Subcutaneous abdominal adipose tissue (tissue), 5 donors: ENCODE measurements at regions not wholly inside any gene's neighbourhood (a gene's known extent, or its start where the extent isn't known, plus 50 kb on each side); places are given as distances from the start of the nearest gene placed in this dataset.

Experiments
- H3K27ac ChIP-seq: one replicate; pipeline ENCODE4 v1.7.0; 2013; ENCODE audit warnings: low read depth, mild to moderate bottlenecking, inconsistent platforms, low read length, moderate library complexity
- H3K27me3 ChIP-seq, 5 donors: one replicate each; pipeline ENCODE4 v1.7.0; 2013; ENCODE audit warnings: low read length in 5 of 5, inconsistent platforms in 1 of 5; ENCODE audit not compliant: control insufficient read depth in 5 of 5, insufficient read depth in 4 of 5
- H3K36me3 ChIP-seq, 5 donors: one replicate each; pipeline ENCODE4 v1.7.0; 2013; ENCODE audit warnings: low read length in 5 of 5; ENCODE audit not compliant: control insufficient read depth in 5 of 5, insufficient read depth in 5 of 5
- H3K4me1 ChIP-seq, 5 donors: one replicate each; pipeline ENCODE4 v1.7.0; 2013; ENCODE audit warnings: low read length in 5 of 5, mild to moderate bottlenecking in 3 of 5, moderate library complexity in 1 of 5; ENCODE audit not compliant: control insufficient read depth in 5 of 5, insufficient read depth in 5 of 5
- H3K4me3 ChIP-seq, 5 donors: one replicate each; pipeline ENCODE4 v1.7.0; 2013; ENCODE audit warnings: low read length in 5 of 5, low read depth in 1 of 5
- H3K9ac ChIP-seq, 5 donors: one replicate each; pipeline ENCODE4 v1.7.0; 2013; ENCODE audit warnings: low read length in 5 of 5, mild to moderate bottlenecking in 4 of 5, moderate library complexity in 3 of 5
- H3K9me3 ChIP-seq, 5 donors: one replicate each; pipeline ENCODE4 v1.7.0; 2013; ENCODE audit warnings: low read length in 5 of 5; ENCODE audit not compliant: control insufficient read depth in 5 of 5
- donor health status: healthy.
- donor health status: healthy.
- donor health status: healthy.
- donor health status: healthy.
- donor health status: healthy.

DNA sequence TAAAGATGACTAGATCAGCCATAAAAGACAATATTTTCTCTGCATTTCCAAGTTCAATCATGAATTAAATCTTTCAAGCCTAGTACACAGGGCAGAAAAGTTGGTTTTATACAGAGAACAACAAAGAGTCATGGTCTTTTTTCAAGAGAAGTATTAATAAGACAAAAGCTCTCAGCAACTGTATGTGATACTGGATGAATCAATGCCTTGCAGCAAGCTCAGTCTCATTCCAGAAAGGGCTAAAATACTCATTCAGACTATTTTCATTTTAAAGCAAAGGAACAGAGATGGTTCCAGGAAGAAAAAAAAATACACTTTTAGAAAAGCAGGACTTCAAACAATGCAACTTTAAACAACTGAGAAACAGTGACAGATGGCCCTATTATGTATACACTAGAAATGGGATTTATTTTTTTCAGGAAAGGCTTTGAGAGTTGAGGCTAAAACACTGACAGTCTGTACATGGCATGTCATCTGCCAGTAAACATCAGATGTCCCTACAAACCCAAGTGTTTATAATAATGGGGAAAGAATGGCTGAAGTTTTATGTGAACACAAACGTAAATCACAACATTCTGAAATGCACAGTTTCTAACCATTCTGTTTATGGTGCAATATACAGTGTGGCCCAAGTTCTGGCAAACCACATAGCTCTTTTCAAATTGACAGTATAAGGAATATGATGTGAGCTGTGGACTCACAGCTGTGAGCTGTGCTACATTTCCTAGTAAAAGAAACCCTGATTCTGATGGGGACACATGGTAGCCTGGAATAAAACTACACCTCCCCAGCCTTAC is 114.3 kb upstream of the DST start:
- Histone ChIP-seq H3K27ac (peak overlapping the region; percentile 45), H3K27me3 (no peaks in the 10 kb centered on the region), H3K4me3 (no peak overlapping the region), H3K4me1 (peaks cover 0 to 28% (median 25%) of the 10 kb centered on the region in 5 donors), H3K36me3 (no peaks in the 10 kb centered on the region), H3K9me3 (no peaks in the 10 kb centered on the region), H3K9ac (peak overlapping the region in 2 of 5 donors; percentile 8 to 47)

DNA sequence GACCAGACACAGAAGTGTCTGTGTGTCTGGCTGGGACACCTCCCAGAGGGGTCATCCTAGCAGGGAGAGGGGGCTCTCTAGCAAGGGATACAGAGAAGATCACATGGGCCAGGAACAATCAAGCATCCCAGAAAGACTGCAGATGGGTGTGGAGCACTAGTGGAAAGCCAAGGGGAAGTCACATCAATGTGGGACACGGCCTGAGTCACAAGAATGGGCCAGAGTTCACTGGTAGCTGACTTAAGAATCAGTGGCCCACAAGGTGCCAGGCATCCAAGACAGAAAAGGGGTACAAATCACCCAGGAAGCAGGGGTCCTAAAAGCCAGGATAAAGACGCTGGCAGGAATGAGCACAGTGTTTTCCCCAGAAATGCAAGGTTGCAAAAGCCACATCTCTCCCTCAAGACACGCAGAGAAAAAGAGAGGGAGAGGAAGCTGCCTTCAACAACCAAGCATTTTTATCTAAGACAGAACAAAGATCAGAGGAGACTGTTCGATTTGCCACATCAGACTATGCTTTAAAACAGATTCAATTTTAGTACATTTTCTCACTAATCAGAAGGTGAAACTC is 113.6 kb upstream of the DST start:
- Histone ChIP-seq H3K27ac (peak overlapping the region; percentile 45), H3K4me1 (peaks cover 0 to 28% (median 25%) of the 10 kb centered on the region in 5 donors), H3K9ac (peak overlapping the region in 2 of 5 donors; percentile 8 to 47), H3K4me3 (no peak overlapping the region), H3K27me3 (no peaks in the 10 kb centered on the region), H3K36me3 (no peaks in the 10 kb centered on the region), H3K9me3 (no peaks in the 10 kb centered on the region)

DNA sequence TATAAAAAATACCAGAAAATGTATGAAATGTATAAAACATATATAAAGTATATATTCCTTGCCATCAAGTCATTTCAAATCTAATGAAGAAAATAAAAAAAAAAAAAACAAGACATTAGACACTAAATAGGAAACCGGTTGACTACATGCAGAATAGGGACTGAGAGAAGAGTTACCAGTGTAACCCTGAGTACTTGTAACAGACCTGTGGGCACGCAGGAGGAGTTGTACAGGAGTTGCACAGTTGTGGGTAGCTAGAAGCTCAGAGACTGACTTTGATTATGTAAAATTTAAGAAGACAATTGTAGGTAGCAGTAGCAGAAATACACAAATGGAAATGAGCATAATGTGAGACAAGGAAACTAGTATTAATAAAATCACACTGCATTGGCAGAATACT is 112.4 kb upstream of the DST start:
- peaks cover 0 to 28% (median 25%) of the 10 kb centered on the region in 5 donors for H3K4me1 ChIP-seq
- H3K4me3 ChIP-seq, result no peak overlapping the region
- no peaks in the 10 kb centered on the region for H3K27me3 ChIP-seq
- no peaks in the 10 kb centered on the region for H3K9me3 ChIP-seq
- no peaks in the 10 kb centered on the region for H3K36me3 ChIP-seq
- no peak overlapping the region for H3K27ac ChIP-seq
- H3K9ac ChIP-seq, result no peak overlapping the region

DNA sequence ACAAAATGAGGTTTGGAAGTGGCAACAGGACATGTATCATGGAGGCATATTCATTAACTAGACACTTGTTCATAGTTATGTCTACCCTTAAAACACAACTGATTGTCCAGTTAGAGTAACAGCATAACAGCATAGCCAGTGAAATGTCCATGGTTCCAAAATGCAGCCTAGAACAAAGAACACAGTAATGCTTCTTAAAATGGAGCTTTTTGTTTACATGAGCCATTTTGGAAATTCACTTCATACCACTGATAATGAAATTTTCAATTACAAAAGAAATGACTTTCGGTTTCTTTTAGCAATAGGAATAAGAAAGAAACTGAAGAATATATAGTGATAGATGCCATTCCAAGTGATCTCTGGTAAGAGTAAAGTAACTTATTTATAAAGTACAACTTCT is 111.1 kb upstream of the DST start:
- Histone ChIP-seq H3K4me1 (peaks cover 0 to 28% (median 25%) of the 10 kb centered on the region in 5 donors), H3K27me3 (no peaks in the 10 kb centered on the region), H3K4me3 (no peak overlapping the region), H3K36me3 (no peaks in the 10 kb centered on the region), H3K9me3 (no peaks in the 10 kb centered on the region), H3K9ac (no peak overlapping the region), H3K27ac (no peak overlapping the region)

DNA sequence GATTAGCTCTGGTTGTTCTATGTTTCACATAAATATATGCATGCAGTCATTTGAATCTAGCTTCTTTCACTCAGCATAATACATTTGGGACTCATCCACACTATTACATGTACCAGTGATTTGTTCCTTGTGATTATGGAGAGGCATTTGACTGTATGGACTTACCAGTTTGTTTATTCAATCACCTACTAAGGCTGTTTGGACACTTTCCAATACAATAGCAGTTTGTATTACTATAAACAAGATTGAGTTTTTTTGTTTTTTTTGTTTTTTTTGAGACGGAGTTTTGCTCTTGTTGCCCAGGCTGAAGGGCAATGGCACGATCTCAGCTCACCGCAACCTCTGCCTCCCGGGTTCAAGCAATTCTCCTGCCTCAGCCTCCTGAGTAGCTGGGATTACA is 109.8 kb upstream of the DST start:
- no peak overlapping the region for H3K9ac ChIP-seq
- H3K4me1 ChIP-seq, result peaks cover 0 to 19% (median 18%) of the 10 kb centered on the region in 5 donors
- H3K4me3 ChIP-seq, result no peak overlapping the region
- H3K27me3 ChIP-seq, result no peaks in the 10 kb centered on the region
- no peak overlapping the region for H3K27ac ChIP-seq
- no peaks in the 10 kb centered on the region for H3K36me3 ChIP-seq
- H3K9me3 ChIP-seq, result no peaks in the 10 kb centered on the region

DNA sequence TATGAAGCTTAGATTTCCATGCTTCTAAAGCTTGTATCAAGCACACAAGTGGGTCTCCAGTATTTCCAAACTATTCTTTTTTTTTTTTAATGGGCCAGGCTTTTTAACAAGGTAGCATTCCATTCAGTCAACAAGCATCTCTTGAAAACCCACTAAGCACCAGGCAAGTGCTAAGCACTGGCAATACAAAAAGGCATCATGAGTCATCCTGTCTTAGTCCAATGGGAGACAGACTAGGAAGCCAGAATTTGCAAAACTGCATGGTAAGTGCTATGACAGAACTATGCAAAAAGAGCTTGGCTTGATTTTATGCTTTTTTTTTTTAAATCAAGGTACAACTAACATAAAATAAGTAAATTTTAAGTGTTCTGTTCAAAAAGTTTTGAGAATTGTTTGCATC is 109.3 kb upstream of the DST start:
- no peak overlapping the region for H3K9ac ChIP-seq
- H3K9me3 ChIP-seq, result no peaks in the 10 kb centered on the region
- H3K27ac ChIP-seq, result no peak overlapping the region
- H3K4me3 ChIP-seq, result no peak overlapping the region
- no peaks in the 10 kb centered on the region for H3K27me3 ChIP-seq
- peaks cover 0 to 14% (median 13%) of the 10 kb centered on the region in 5 donors for H3K4me1 ChIP-seq
- H3K36me3 ChIP-seq, result no peaks in the 10 kb centered on the region

DNA sequence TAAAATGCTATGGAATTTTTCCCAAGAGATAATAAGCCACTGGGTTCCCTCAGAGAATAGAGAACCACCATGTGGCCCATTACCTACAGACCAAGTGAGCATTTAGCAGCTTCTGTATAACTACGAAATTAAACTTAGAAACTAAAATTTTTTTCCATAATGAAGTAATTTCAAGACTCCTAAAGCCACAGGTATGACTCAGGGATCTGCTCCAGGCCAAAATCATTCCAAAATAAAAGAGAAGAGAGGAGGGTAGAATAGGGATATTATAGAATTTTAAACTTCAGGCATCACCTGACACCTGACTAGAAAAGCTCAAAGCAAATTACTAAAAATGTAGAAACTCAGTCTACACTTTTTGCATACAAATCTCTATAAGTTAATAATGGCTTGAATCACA is 108.9 kb upstream of the DST start:
- Histone ChIP-seq H3K9ac (no peak overlapping the region), H3K36me3 (no peaks in the 10 kb centered on the region), H3K4me1 (peaks cover 0 to 10% (median 9%) of the 10 kb centered on the region in 5 donors), H3K9me3 (no peaks in the 10 kb centered on the region), H3K4me3 (no peak overlapping the region), H3K27ac (no peak overlapping the region), H3K27me3 (no peaks in the 10 kb centered on the region)

DNA sequence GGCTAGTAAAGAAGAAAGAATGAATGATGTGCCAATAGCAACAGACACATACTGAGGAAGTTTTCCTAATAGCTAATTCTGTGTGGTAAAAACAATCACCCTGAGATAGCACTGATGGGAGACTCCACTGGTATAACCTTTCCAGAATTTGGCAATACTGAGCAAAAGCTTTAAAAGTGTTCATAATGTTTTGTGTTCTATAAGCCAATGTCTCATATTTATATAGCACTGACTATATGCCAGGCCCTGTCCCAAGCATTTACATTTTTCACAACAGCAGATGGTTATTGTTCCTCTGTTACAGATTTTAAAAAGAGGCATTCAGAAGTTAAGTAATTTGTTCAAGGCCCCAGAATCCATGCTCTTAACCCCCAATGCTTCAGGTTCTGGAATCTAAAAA is 108.0 kb upstream of the DST start:
- peaks cover 0 to under 1% (median under 1%) of the 10 kb centered on the region in 5 donors for H3K4me1 ChIP-seq
- H3K9ac ChIP-seq, result no peak overlapping the region
- no peaks in the 10 kb centered on the region for H3K9me3 ChIP-seq
- no peaks in the 10 kb centered on the region for H3K36me3 ChIP-seq
- H3K4me3 ChIP-seq, result no peak overlapping the region
- H3K27ac ChIP-seq, result no peak overlapping the region
- no peaks in the 10 kb centered on the region for H3K27me3 ChIP-seq

DNA sequence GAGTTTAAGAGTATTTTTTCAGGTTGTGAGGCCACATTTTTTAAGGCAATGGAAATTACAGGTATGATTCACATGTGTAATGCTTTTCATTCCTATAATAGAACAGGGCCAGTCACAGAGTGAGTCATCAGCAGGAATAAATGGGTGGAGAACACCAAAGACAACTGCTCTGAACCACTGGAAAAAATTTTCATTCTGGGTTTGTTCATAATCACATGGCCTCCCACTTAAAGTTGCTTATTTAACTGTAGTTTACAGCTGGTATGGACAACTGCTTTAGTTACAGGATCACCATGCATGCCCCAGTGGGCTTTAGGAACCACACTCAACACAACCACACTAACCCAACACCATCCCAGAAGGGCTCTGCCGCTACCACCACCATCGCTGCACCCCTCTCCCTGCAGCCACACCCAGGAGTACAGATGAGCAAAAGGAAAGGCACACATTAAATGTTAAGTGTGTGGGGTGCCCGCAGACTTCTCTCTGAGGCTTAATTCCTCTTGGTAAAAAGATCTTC is 107.0 kb upstream of the DST start:
- H3K9ac ChIP-seq, result no peak overlapping the region
- H3K9me3 ChIP-seq, result no peaks in the 10 kb centered on the region
- H3K27me3 ChIP-seq, result no peaks in the 10 kb centered on the region
- H3K4me3 ChIP-seq, result no peak overlapping the region
- H3K36me3 ChIP-seq, result no peaks in the 10 kb centered on the region
- no peak overlapping the region for H3K27ac ChIP-seq
- H3K4me1 ChIP-seq, result no peaks in the 10 kb centered on the region

DNA sequence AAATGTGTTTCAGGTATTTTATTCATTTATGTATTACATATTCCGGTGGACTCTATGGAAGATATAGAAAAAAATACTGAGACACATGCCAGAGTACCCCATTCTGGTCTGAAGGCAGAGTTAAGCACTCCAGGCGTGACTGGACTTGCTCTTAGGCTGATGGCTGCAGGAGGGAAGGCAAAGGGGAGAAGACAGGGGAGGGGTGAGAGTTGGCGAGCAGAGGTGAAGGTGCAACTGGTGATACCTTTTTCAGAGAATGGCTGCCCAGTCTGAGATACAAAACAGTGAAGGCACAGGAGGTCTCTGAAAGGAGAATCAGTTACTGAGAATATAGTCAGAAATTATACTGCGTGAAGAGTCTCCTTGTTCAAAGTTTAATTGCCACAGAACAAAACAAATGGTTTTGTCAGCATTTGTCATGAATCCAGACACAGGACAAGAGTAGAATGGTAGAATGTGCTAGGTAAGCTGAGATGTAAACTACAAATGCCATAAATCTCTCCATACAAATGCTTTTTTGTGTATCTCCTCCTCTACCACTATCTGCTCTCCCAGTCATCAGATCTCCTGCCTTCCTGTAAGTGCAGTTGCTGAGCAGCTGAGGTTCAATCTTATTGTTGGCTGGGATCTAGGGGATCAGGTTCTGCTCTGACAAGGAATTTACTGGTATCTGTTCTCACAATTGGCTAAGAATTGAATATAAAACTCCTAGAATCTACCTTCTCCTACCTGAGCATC is 104.2 kb upstream of the DST start:
- no peak overlapping the region for H3K4me3 ChIP-seq
- H3K27ac ChIP-seq, result no peak overlapping the region
- H3K36me3 ChIP-seq, result no peaks in the 10 kb centered on the region
- H3K4me1 ChIP-seq, result peaks cover 0 to 4% (median 2%) of the 10 kb centered on the region in 5 donors
- H3K27me3 ChIP-seq, result no peaks in the 10 kb centered on the region
- no peaks in the 10 kb centered on the region for H3K9me3 ChIP-seq
- H3K9ac ChIP-seq, result no peak overlapping the region
